Pancreas (tissue), 10 donors: ENCODE measurements at regions not wholly inside any gene's neighbourhood (a gene's known extent, or its start where the extent isn't known, plus 50 kb on each side); places are given as distances from the start of the nearest gene placed in this dataset.

ENCODE experiments used
- ATAC-seq, 4 donors: fragments of 200-7000 bp; cut with Tn5 transposase; one replicate each; pipeline versions ENCODE4 v1.8.0 to v1.9.1; 2020; ENCODE audit warnings: mild to moderate bottlenecking in 4 of 4, moderate library complexity in 4 of 4
- DNase-seq, 6 donors: peaks; one replicate each; pipeline ENCODE4 v3.0.0-alpha.2; 2020
- FAIRE-seq: peaks from 2 replicates; lab custom pipeline; 2012; peaks lifted over from hg19 to GRCh38; lab: Jason Lieb, UNC
- H3K27ac ChIP-seq, 4 donors: fragments of 200-600 bp; sonication (generic); 1 replicate in 3 of 4; 2 replicates in 1 of 4; pipeline versions ENCODE4 v1.5.0 to v1.8.0; 2020
- H3K27me3 ChIP-seq, 4 donors: fragments of 200-600 bp; one replicate each; pipeline ENCODE4 v1.8.0; 2021
- H3K36me3 ChIP-seq, 3 donors: fragments of 200-600 bp; sonication (generic) in 1 of 3; one replicate each; pipeline versions ENCODE4 v1.5.0 to v1.8.0; 2020 to 2021
- H3K4me1 ChIP-seq, 3 donors: fragments of 200-600 bp; one replicate each; pipeline ENCODE4 v1.8.0; 2021
- H3K4me3 ChIP-seq, 4 donors: fragments of 200-600 bp; sonication (generic) in 2 of 4; one replicate each; pipeline versions ENCODE4 v1.5.0 to v1.8.0; 2020 to 2021
- H3K9me3 ChIP-seq, 4 donors: fragments of 200-600 bp; one replicate each; pipeline ENCODE4 v1.8.0; 2021
- CTCF ChIP-seq, 4 donors: fragments of 200-600 bp; sonication (generic) in 3 of 4; IDR thresholded peaks; one replicate each; pipeline versions ENCODE4 v1.5.0 to v1.8.0; 2021; ENCODE audit warnings: antibody characterized with exemption in 4 of 4
- WGBS, 2 donors: extraction: QIAGEN DNeasy Blood & Tissue Kit; methylation state at CpG; one replicate each; pipeline ENCODE4 v1.1.7; 2013; 5-methylcytosine and 5-hydroxymethylcytosine counted together
- intact Hi-C, 3 donors: fragments of 100-400 bp; cut with DNase I; formaldehyde crosslinking; loops; one replicate each; pipeline versions ENCODE4 v1.11.1 to v1.14.2; 2022
- donor health status: healthy with polysubstance abuse.
- donor health status: DM: no; HTN: no; CAD: no; lungs with moderate emphysema.
- donor health status: DM: no; HTN: no; CAD: no.
- donor health status: control.
- donor health status: control.
- donor health status: Bipolar disorder and iron deficiency.
- donor health status: DM: yes; HTN: yes; CAD: no.
- donor health status: DM: no; HTN: no; CAD: no.
- donor health status: DM: no; HTN: no; CAD: no.
- donor health status: DM: yes; HTN: yes; CAD: no.

GRCh38 chr9:18118268-18118667 is 355.7 kb upstream of the ADAMTSL1 start:
- FAIRE-seq (no peak), ATAC-seq (no peak), DNase-seq (no peak)
- Histone ChIP-seq H3K4me1 (no peaks in the 10 kb centered on the region), H3K27me3 (no peaks in the 10 kb centered on the region), H3K36me3 (no peaks in the 10 kb centered on the region), H3K4me3 (no peak overlapping the region), H3K9me3 (no peaks in the 10 kb centered on the region), H3K27ac (no peak overlapping the region)
- intact Hi-C loops: no loop called here
- TF ChIP-seq CTCF (IDR thresholded peaks at IDR 0.05): no peak

GRCh38 chr9:18122171-18122570 is 351.8 kb upstream of the ADAMTSL1 start:
- Histone ChIP-seq H3K36me3 (no peaks in the 10 kb centered on the region), H3K4me3 (no peak overlapping the region), H3K27me3 (no peaks in the 10 kb centered on the region), H3K9me3 (no peaks in the 10 kb centered on the region), H3K27ac (no peak overlapping the region), H3K4me1 (no peaks in the 10 kb centered on the region)
- FAIRE-seq (no peak), DNase-seq (no peak), ATAC-seq (no peak)
- WGBS, 2 donors: 56 to 58% methylated on average over 1 of the region's 1 CpG
- intact Hi-C loops: no loop called here
- TF ChIP-seq CTCF (IDR thresholded peaks at IDR 0.05): no peak

GRCh38 chr9:18124760-18125159 is 349.2 kb upstream of the ADAMTSL1 start:
- Histone ChIP-seq H3K4me3 (no peak overlapping the region), H3K27me3 (no peaks in the 10 kb centered on the region), H3K36me3 (no peaks in the 10 kb centered on the region), H3K27ac (no peak overlapping the region), H3K9me3 (no peaks in the 10 kb centered on the region), H3K4me1 (no peaks in the 10 kb centered on the region)
- FAIRE-seq (no peak), DNase-seq (no peak), ATAC-seq (no peak)
- intact Hi-C loops: no loop called here
- TF ChIP-seq CTCF (IDR thresholded peaks at IDR 0.05): no peak
- WGBS, 2 donors: 74 to 76% methylated on average over 1 of the region's 1 CpG

DNA sequence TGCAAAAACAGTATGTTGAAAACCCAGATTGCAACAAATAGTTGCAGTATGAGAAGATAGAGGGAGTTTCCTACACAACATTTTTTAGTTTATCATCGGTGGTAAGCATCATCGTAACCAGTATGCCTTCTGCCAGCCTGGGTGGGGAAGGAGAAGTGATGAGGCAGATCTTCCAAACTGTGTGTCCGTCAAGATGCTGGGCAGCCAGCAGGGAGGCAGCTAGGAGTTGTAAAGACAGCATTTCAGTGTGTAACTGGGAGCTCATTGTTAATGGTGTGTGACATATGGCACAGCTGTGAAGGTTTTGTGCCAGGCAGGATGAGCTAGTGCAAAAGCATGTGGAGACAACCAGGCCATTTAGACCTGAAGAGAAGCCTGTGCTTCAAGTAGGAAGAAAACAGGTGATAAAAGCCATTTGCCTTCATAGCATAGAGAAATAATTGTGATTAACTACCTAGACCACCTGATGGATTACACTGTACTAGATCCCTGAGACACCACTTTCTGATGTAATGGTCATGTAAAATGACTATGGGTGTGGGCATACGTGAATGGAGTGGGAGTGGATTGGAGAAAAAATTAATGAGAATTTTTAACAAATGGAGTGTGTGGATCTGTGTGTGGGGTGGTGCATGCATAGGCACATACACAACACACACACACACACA is 347.0 kb upstream of the ADAMTSL1 start:
- ATAC-seq (no peak), FAIRE-seq (no peak), DNase-seq (no peak)
- no peaks in the 10 kb centered on the region for H3K36me3 ChIP-seq
- TF ChIP-seq CTCF (IDR thresholded peaks at IDR 0.05): no peak
- no peaks in the 10 kb centered on the region for H3K27me3 ChIP-seq
- intact Hi-C loops: no loop called here
- H3K4me3 ChIP-seq: no peak overlapping the region
- no peaks in the 10 kb centered on the region for H3K4me1 ChIP-seq
- no peak overlapping the region for H3K27ac ChIP-seq
- no peaks in the 10 kb centered on the region for H3K9me3 ChIP-seq
- WGBS, 2 donors: 76 to 94% methylated on average over 4 of the region's 4 CpGs

DNA sequence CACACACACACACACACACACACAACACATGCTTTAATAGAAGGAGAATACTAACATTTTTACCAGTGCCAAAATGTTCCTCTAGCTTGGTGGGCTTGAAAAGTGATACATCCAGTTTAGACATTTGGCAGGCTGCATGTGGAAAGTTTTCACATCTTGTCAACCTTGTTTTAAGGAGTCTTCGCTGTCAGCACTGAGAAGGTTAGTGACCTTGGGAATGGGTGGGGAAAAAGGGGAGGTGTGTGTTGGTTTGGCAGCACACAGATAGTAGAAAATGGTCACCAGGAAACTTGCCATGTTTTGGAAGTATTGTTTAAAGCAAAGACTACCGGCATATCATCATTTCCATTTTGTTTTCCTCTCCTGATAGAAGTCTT is 346.5 kb upstream of the ADAMTSL1 start:
- WGBS, 2 donors: 54 to 55% methylated on average over 2 of the region's 2 CpGs
- FAIRE-seq (no peak), DNase-seq (no peak), ATAC-seq (no peak)
- H3K9me3 ChIP-seq: no peaks in the 10 kb centered on the region
- H3K27ac ChIP-seq: no peak overlapping the region
- intact Hi-C loops: no loop called here
- no peaks in the 10 kb centered on the region for H3K36me3 ChIP-seq
- H3K4me3 ChIP-seq: no peak overlapping the region
- no peaks in the 10 kb centered on the region for H3K4me1 ChIP-seq
- no peak for TF ChIP-seq CTCF (IDR thresholded peaks at IDR 0.05)
- no peaks in the 10 kb centered on the region for H3K27me3 ChIP-seq
